Hepatic stellate cell (primary cell): ENCODE measurements at regions not wholly inside any gene's neighbourhood (a gene's known extent, or its start where the extent isn't known, plus 50 kb on each side); places are given as distances from the start of the nearest gene placed in this dataset.
A peak's percentile ranks its signal among the peaks of the same experiment; 100 is the strongest.

Experiments
- DNase-seq: peaks from one replicate; pipeline ENCODE4 v3.0.0; 2011; ENCODE audit warnings: low spot score

DNA sequence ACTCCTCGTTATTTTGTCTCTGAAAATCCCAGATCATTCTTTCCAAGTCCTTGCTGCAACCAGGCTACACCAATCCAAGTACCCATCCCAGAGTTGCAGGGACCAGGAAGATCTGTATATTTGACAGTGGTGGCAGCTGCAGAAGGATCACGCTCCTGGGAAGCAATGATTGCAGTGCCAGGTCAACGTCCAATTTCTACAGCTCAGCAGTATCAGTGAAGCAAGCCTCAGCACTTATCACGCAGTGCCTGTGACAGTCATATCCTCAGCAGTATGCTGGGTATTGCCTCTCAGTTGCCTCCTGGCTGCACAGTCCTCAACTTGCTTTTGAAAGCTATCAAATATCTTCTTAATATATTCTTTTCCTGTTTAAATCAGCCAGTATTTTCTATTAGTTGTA lies 66.7 kb downstream of the BARHL2 start:
- DNase-seq: no peak

DNA sequence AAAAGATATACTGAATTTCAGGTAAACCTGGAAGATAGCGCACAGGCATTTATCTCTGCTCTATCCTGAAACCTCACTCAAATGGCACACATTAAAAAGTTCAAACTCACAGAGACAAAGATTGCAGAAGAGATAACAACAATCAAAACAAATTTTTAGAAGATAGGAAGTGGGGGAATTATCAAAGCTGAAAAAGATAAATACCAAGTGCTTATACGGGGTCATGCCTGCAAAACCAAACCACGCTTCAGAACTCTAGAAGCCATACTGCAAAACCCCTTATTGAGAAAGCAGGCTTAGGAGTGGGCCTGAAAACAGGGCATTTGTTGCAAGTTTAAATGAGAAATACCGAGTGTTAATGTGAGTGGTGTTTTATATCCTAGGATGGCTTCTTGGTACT lies 76.8 kb downstream of the BARHL2 start:
- no peak for DNase-seq

DNA sequence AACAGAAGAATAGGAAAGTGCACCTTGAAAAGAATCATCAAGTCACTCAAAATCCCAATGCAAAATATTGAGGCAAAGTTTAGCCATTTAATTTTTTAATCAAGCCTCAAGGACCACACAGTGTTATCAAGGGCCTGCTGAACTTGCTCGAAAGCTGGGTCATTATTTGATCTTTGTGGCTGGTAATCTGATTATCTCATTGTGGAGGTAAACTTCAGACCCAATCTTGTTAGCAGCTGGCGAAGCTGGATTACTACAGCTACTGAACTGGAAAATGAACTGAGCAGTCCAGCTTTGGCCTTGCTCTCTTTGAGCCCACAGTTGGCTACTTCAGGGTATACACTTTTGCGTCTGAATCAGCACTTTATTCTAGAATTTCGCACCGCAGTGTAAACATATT lies 94.4 kb downstream of the BARHL2 start:
- no peak for DNase-seq

DNA sequence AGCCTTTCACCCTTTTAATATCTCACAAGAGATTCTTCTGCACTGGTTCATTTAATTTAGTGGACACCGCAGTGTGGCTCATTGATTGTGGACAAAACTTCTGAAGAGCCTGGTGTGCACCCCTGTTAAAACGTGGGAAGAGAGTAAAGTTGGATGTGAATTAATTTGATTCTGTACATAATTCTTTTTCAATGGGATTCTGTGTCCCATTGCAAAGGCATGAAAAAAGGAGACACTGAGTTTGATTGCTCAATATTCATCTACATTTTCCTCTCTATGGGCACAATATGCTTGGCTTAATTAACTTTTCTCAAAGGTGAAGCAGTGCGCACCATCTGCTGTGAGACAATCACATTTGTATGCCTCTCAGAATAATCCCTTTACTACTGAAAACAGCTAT lies 95.1 kb downstream of the BARHL2 start:
- no peak for DNase-seq

- DNase-seq: no peak
Measured at GRCh38 chr1:90616395-90616794, 100.7 kb downstream of the BARHL2 start.

- DNase-seq: no peak
Measured at GRCh38 chr1:90614872-90615271, 102.2 kb downstream of the BARHL2 start.

DNA sequence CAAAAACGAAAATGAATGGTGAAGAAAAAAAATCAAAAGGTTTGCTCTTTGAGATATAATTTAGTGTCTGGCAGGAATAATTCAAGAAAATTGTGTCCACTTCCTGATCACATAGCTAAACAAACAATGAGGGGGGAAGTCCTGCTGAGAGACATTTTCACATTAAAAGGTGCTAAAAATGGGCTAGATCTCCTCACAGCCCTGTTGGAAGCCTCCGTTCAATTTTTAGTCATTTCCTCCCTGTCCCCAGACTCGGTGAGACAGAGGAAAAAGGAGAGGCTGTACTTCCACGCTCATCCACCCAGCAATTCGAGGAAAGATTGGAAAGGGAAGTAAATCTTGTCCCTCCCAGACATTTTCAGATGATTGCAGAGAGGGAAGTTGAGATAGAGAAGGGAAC lies 103.7 kb downstream of the BARHL2 start:
- DNase-seq: no peak

GRCh38 chr1:90612033-90612432 lies 105.1 kb downstream of the BARHL2 start:
- DNase-seq: no peak

- no peak for DNase-seq
Measured at GRCh38 chr1:90607736-90608135, 109.4 kb downstream of the BARHL2 start.

DNA sequence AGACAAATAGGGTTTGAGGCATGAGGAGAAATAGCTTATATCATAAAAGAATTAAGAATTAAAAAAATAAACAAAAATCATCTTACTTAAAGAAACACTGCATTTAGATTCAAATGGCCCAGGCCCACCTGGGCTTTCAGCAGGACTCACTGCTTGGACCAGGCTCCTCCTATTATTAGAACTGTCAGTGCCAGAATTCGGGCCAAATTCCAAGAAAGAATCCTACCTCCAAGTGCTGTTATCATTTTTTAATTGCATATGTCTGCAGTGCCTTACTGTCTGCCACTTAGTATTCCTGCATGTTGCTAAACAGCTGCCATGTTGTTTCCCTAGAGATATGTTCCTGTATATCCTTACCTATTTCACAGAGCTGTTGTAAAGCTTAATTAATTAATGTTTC lies 112.0 kb downstream of the BARHL2 start:
- no peak for DNase-seq

DNA sequence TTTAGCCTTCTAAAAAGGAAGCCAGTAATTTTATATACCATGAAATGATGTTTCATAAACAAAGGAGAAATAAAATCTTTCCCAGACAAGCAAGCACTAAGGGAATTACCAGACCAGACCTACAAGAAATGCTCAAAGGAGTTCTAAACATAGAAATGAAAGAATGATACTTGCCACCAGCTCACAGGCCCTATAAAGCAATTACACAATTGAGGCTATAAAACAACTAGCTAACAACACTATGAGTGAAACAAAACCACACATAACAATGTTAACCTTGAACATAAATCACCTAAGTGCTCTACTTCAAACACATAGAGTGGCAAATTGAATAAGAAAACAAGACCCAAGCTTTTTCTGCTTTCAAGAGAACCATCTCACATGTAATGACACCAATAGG lies 123.8 kb downstream of the BARHL2 start:
- no peak for DNase-seq

DNA sequence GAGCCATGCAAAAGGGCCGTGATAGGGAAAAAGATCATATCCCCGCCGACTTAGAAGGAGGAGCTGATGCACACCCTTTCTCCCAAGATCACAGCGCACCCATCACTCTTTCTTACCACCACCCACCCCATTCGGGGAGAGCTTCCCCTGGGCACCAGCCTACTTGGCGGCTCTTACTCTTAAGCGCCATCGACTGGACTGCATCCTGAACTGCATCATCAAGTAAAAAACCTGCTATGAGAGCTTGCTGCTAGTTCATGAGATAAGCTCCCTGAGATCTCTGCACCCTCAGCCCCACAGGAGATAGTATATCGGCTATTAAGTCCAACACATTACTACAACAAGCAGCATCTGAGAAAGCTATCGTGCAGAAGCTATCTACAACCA lies 125.1 kb downstream of the BARHL2 start:
- no peak for DNase-seq

DNA sequence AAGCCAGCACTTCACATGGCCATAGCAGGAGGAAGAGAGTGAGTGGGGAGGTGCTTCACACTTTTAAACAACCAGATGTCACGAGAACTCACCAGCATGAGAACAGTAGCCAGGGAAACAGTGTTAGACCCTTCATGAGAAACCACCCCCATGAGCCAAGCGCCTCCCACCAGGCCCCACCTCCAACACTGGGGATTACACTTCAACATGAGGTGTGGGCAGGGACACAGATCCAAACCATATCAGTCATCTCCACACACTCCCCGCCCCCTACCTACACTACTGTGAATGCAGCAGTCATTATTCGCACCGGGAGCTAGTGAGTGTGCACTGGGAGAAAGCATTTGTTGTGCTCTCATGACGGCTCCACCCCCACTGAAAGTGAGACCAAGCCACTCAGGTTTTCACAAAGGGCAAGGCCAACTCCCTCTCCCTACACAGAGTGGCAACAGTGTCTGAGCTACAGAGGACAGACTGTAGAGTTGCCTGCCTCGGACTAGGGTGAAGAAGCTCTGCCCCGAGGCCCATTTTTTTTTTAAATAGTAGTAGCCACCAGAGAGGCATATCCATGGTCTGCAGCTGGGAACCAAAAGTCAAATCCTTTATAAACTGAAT lies 125.6 kb downstream of the BARHL2 start:
- no peak for DNase-seq

- DNase-seq: no peak
Measured at GRCh38 chr1:90580176-90580575, 136.9 kb downstream of the BARHL2 start.

DNA sequence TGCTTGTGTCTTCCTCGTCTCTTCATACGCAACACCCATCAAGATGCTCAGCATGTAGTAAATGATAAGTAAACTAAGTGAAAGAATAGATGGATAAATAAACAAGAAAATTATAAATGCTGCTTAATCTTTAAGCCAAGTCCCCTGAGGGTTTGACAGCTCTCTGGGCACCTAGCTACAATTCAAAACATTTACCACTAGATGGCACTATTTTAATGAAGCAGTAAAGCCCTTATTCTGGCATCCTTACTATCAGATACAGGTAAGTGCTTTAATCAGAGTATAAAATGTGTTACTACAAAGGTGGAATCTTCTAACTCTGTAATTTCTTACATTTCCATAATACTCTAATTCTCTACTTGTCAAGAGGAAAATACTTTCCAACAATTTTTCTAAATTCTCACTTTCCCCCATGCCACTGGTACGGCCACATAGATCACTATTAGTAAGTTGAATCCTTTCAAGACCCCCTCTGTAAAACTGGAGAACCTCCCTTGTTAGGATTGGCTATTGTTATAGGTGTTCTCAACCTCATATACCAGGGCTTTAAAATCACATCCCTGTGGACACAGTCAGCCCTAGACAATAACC lies 137.8 kb downstream of the BARHL2 start:
- peak; percentile 19 for DNase-seq

GRCh38 chr1:90574692-90575370 lies 142.3 kb downstream of the BARHL2 start:
- DNase-seq: no peak

DNA sequence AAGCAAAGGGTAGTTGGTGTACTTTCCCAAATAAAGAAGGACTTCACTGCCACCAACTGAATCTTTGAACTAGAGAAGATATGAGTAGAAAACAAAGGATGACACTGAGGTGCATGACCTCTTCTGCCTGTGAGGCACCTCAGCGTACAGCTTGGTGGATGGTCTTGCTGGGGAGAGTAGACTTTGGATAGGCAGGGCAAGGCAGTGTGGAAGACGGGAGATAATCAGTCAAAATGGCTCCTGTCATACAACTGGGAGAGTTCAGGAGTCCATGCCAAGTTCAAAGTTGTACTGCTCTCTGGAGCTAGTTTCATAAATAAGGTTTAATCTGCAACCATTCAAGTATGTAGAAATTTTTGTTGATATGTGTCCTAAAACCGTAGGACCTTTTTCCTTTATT lies 143.4 kb downstream of the BARHL2 start:
- DNase-seq: no peak

DNA sequence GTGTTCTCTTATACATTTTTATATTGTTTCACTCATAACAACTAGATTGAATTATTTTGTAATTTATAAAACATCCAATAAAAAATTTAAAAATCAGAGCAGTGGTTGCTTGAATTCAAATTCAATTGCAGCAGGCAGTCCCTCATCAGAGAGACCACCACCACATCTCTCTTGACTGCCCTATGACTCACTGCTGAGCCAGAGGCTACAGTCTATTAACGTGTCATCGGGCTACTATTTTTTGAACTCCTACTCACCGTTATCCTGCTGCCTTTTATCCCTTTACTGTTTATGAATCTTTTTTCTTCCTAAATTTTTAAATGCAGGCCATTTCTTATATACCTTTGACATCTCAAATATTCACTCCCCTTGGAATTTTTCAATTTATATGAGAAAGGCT lies 144.7 kb downstream of the BARHL2 start:
- no peak for DNase-seq

DNA sequence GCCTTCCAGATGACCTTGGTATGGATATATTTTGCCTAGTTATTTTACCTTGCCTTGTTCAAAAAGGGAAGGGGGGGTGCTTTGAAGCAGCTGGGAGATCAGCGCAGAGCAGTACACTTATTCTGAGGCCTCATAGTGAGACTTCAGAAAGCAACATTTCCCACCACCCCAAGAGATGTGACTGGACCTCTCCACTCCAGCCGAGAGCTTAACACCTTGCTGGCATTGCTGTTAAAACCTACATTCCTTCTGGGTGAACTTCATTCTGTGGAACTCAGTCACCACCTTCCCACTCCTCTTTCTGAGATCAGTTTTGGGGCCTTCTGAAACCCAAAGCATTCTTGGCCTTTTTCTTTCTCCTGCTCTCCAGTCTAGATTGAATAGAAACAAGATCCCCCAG lies 148.7 kb downstream of the BARHL2 start:
- no peak for DNase-seq

DNA sequence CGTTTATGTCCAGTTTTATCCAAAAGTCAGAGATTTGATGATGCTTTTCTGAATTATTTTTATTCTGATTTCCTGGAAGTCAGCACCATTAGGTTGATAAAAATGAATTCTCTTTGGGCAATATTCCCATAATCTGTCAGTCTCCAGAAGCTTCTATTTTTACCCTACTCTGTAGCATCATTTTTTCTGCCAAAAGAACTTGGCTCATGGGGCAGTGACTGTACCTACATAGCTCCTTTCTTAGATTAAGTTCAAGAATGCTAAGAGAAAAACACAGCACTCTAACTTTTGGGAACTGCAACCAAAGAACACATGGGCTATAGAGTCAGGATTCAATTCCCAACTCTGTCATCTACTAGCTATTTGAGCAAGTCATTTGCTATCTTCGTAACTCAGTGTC lies 152.9 kb downstream of the BARHL2 start:
- DNase-seq: no peak

DNA sequence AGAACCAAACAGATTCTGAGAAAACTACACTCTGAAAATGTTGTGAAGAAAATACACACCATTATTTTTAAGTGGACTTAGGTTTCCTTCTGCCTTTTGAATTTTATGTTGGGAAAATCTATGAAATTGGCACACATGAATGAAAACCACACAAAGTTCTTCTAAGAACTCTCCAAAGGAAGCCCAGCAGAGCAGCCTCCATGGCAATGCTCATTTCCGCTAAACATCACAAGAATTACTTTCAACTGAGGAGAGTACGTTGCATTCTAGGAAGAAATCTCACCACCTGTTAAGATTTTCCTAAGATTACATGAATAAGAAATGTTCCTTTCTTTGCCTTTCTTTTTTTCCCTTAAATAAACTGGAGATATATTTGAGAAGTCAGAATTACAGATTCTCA lies 154.2 kb downstream of the BARHL2 start:
- no peak for DNase-seq

- DNase-seq: no peak
Measured at GRCh38 chr1:90561911-90562310, 155.2 kb downstream of the BARHL2 start.

- DNase-seq: no peak
Measured at GRCh38 chr1:90561103-90561783, 155.9 kb downstream of the BARHL2 start.
